ENCODE measurements at regions not wholly inside any gene's neighbourhood (a gene's known extent, or its start where the extent isn't known, plus 50 kb on each side); places are given as distances from the start of the nearest gene placed in this dataset.

DNA sequence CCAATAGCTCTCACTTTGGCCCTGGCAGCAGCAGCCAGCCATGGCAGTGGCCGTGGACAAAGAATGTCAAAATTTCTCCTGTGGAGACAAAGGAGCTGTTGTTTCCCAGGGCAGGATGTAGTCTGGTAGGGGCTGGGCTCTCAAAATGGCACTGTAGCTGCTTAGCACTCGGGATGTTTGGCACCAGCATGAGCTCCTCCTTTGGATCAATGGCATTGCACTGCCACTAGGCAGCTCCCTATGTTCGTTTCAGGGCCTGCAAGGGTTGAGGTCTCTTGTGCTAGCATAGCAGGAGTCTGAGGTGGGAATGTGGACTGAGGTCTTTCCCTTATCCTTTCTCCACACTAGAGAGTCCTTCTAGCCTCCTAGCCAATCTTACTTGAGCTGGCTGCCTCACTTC lies 948.8 kb upstream of the FAM98A start:
- TF ChIP-seq, protein P1, sequence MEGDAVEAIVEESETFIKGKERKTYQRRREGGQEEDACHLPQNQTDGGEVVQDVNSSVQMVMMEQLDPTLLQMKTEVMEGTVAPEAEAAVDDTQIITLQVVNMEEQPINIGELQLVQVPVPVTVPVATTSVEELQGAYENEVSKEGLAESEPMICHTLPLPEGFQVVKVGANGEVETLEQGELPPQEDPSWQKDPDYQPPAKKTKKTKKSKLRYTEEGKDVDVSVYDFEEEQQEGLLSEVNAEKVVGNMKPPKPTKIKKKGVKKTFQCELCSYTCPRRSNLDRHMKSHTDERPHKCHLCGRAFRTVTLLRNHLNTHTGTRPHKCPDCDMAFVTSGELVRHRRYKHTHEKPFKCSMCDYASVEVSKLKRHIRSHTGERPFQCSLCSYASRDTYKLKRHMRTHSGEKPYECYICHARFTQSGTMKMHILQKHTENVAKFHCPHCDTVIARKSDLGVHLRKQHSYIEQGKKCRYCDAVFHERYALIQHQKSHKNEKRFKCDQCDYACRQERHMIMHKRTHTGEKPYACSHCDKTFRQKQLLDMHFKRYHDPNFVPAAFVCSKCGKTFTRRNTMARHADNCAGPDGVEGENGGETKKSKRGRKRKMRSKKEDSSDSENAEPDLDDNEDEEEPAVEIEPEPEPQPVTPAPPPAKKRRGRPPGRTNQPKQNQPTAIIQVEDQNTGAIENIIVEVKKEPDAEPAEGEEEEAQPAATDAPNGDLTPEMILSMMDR (IDR thresholded peaks at IDR 0.05) = no peak
- TF ChIP-seq POLR2A (IDR thresholded peaks at IDR 0.05) = no peak

Measured in uterus (tissue), 2 donors.